Osteocyte (in vitro differentiated cells): ENCODE measurements at regions not wholly inside any gene's neighbourhood (a gene's known extent, or its start where the extent isn't known, plus 50 kb on each side); places are given as distances from the start of the nearest gene placed in this dataset.

Experiments
- DNase-seq: peaks from one replicate; pipeline ENCODE4 v3.0.0; 2021; ENCODE audit warnings: mixed read lengths; ENCODE audit not compliant: unreplicated experiment; ENCODE audit errors: extremely low spot score
- H3K27ac Mint-ChIP-seq: one replicate; pipeline ENCODE4 v1.8.0; 2021; ENCODE audit warnings: mild to moderate bottlenecking, mixed read lengths; ENCODE audit not compliant: unreplicated experiment
- H3K27me3 Mint-ChIP-seq: one replicate; pipeline ENCODE4 v1.8.0; 2021; ENCODE audit warnings: mixed read lengths; ENCODE audit not compliant: unreplicated experiment
- H3K36me3 Mint-ChIP-seq: one replicate; pipeline ENCODE4 v1.8.0; 2021; ENCODE audit warnings: mixed read lengths; ENCODE audit not compliant: unreplicated experiment
- H3K4me1 Mint-ChIP-seq: one replicate; pipeline ENCODE4 v1.8.0; 2021; ENCODE audit warnings: mixed read lengths; ENCODE audit not compliant: unreplicated experiment
- H3K4me3 Mint-ChIP-seq: one replicate; pipeline ENCODE4 v1.8.0; 2021; ENCODE audit warnings: mild to moderate bottlenecking, moderate library complexity, mixed read lengths; ENCODE audit not compliant: unreplicated experiment
- H3K9me3 Mint-ChIP-seq: one replicate; pipeline ENCODE4 v1.8.0; 2021; ENCODE audit warnings: mixed read lengths; ENCODE audit not compliant: unreplicated experiment
- CTCF ChIP-seq: fragments of 200-600 bp; sonication (generic); IDR thresholded peaks from 2 replicates; pipeline ENCODE4 v1.5.0; 2021; ENCODE audit warnings: antibody characterized with exemption, mild to moderate bottlenecking, moderate library complexity

- Mint-ChIP-seq H3K27me3 (peaks cover 2% of the 10 kb centered on the region), H3K9me3 (peaks cover 46% of the 10 kb centered on the region), H3K4me3 (no peak overlapping the region), H3K27ac (no peak overlapping the region), H3K36me3 (no peaks in the 10 kb centered on the region), H3K4me1 (no peaks in the 10 kb centered on the region)
- no peak for TF ChIP-seq CTCF
- no peak for DNase-seq
Measured at GRCh38 chr20:52833901-52834300, 138.3 kb upstream of the TSHZ2 start.

- Mint-ChIP-seq H3K9me3 (peaks cover 46% of the 10 kb centered on the region), H3K36me3 (no peaks in the 10 kb centered on the region), H3K27me3 (no peaks in the 10 kb centered on the region)
Measured at GRCh38 chr20:52832151-52832774, 139.9 kb upstream of the TSHZ2 start.

GRCh38 chr20:52830598-52830997 is 141.6 kb upstream of the TSHZ2 start:
- no peaks in the 10 kb centered on the region for H3K4me1 Mint-ChIP-seq
- TF ChIP-seq CTCF = no peak
- H3K27ac Mint-ChIP-seq = no peak overlapping the region
- H3K27me3 Mint-ChIP-seq = no peaks in the 10 kb centered on the region
- no peak for DNase-seq
- no peak overlapping the region for H3K4me3 Mint-ChIP-seq
- peaks cover 43% of the 10 kb centered on the region for H3K9me3 Mint-ChIP-seq
- no peaks in the 10 kb centered on the region for H3K36me3 Mint-ChIP-seq

More at GRCh38 chr20:52832151-52832774, 139.9 kb upstream of the TSHZ2 start:
- Mint-ChIP-seq H3K4me3 (no peak overlapping the region), H3K4me1 (no peaks in the 10 kb centered on the region), H3K27ac (no peak overlapping the region)
- TF ChIP-seq CTCF = no peak
- DNase-seq = no peak

GRCh38 chr20:52829111-52829510 is 143.0 kb upstream of the TSHZ2 start:
- H3K4me3 Mint-ChIP-seq = no peak overlapping the region

GRCh38 chr20:52828199-52828598 is 144.0 kb upstream of the TSHZ2 start:
- Mint-ChIP-seq H3K36me3 (no peaks in the 10 kb centered on the region), H3K4me3 (no peak overlapping the region), H3K4me1 (no peaks in the 10 kb centered on the region), H3K27ac (no peak overlapping the region), H3K27me3 (no peaks in the 10 kb centered on the region), H3K9me3 (peaks cover 26% of the 10 kb centered on the region)
- no peak for TF ChIP-seq CTCF
- DNase-seq = no peak

More at GRCh38 chr20:52829111-52829510, 143.0 kb upstream of the TSHZ2 start:
- Mint-ChIP-seq H3K36me3 (no peaks in the 10 kb centered on the region), H3K27ac (no peak overlapping the region), H3K9me3 (peaks cover 33% of the 10 kb centered on the region), H3K27me3 (no peaks in the 10 kb centered on the region), H3K4me1 (no peaks in the 10 kb centered on the region)
- no peak for DNase-seq
- no peak for TF ChIP-seq CTCF
